GM18907 (cell line): ENCODE measurements at regions not wholly inside any gene's neighbourhood (a gene's known extent, or its start where the extent isn't known, plus 50 kb on each side); places are given as distances from the start of the nearest gene placed in this dataset.
"Not testable (repeated sequence)": the region's sequence is repeated elsewhere in the genome, so short reads cannot be mapped to it uniquely, and the experiment has no call there.

Experiments
- ATAC-seq: cut with Tn5 transposase; IDR thresholded peaks from one replicate; pipeline ENCODE4 v1.9.1; 2021; ENCODE audit warnings: mild to moderate bottlenecking, moderate library complexity; ENCODE audit not compliant: unreplicated experiment

GRCh38 chr13:85141401-85141800 lies 657.8 kb downstream of the SLITRK6 start:
- ATAC-seq = no peak

GRCh38 chr13:85140192-85140591 lies 659.0 kb downstream of the SLITRK6 start:
- ATAC-seq = no peak

GRCh38 chr13:85137516-85137915 lies 661.7 kb downstream of the SLITRK6 start:
- ATAC-seq = no peak

- no peak for ATAC-seq
These were observed 666.2 kb downstream of the SLITRK6 start for GRCh38 chr13:85132986-85133385.

- ATAC-seq = not testable (repeated sequence)
These were observed 675.7 kb downstream of the SLITRK6 start for GRCh38 chr13:85123501-85123900.

- ATAC-seq = no peak
These were observed 690.9 kb downstream of the SLITRK6 start for GRCh38 chr13:85108356-85108755.

GRCh38 chr13:85099245-85099644 lies 700.0 kb downstream of the SLITRK6 start:
- no peak for ATAC-seq

GRCh38 chr13:85095418-85096272 lies 703.6 kb downstream of the SLITRK6 start:
- no peak for ATAC-seq

- ATAC-seq = no peak
These were observed 705.4 kb downstream of the SLITRK6 start for GRCh38 chr13:85093808-85094207.

- no peak for ATAC-seq
These were observed 707.5 kb downstream of the SLITRK6 start for GRCh38 chr13:85091631-85092234.

GRCh38 chr13:85089186-85089585 lies 710.0 kb downstream of the SLITRK6 start:
- no peak for ATAC-seq

- ATAC-seq = no peak
These were observed 718.5 kb downstream of the SLITRK6 start for GRCh38 chr13:85080691-85081090.

GRCh38 chr13:85076343-85076742 lies 722.9 kb downstream of the SLITRK6 start:
- no peak for ATAC-seq

GRCh38 chr13:85074543-85075313 lies 724.5 kb downstream of the SLITRK6 start:
- ATAC-seq = no peak

- ATAC-seq = no peak
These were observed 731.0 kb downstream of the SLITRK6 start for GRCh38 chr13:85068231-85068630.

GRCh38 chr13:85040215-85040614 lies 759.0 kb downstream of the SLITRK6 start:
- ATAC-seq = no peak

GRCh38 chr13:85031771-85032170 lies 767.4 kb downstream of the SLITRK6 start:
- ATAC-seq = no peak

GRCh38 chr13:85028035-85028434 lies 771.2 kb downstream of the SLITRK6 start:
- ATAC-seq = no peak

GRCh38 chr13:85019121-85019520 lies 780.1 kb downstream of the SLITRK6 start:
- no peak for ATAC-seq

- ATAC-seq = no peak
These were observed 786.2 kb downstream of the SLITRK6 start for GRCh38 chr13:85013006-85013405.

- ATAC-seq = no peak
These were observed 789.8 kb downstream of the SLITRK6 start for GRCh38 chr13:85009447-85009846.

GRCh38 chr13:84999252-84999651 lies 800.0 kb downstream of the SLITRK6 start:
- no peak for ATAC-seq
